Erythroblast (primary cell): ENCODE measurements at regions not wholly inside any gene's neighbourhood (a gene's known extent, or its start where the extent isn't known, plus 50 kb on each side); places are given as distances from the start of the nearest gene placed in this dataset.

Experiments
- GATA1 ChIP-seq: IDR thresholded peaks from 2 replicates; pipeline ENCODE4 v1.6.1; 2011; ENCODE audit warnings: low read depth, mild to moderate bottlenecking, control low read depth, low read length, moderate library complexity
- POLR2A ChIP-seq: IDR thresholded peaks from 2 replicates; pipeline ENCODE4 v1.6.1; 2011; ENCODE audit warnings: mild to moderate bottlenecking, low read length

DNA sequence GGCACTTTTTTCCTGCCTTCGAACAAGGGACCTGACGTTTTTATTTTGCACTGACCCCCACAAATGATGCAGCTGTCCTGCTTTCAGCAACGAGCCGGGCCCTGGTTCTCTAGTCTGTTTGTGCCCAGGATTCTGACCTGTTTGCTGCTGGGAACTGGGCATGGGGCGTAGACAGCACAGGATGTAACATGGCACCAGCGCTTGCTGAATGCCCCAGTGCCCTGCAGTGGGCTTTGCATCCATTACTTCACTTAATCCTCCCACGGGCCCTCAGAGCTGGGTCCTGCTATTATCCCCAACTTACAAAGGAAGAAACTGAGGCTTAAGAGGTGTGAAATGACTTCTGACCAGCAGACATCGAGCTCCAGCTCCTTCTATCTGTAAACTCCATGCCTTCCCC lies 80.4 kb upstream of the PMEPA1 start:
- TF ChIP-seq POLR2A (no peak), GATA1 (no peak)
